GM19240 (cell line): ENCODE measurements at regions not wholly inside any gene's neighbourhood (a gene's known extent, or its start where the extent isn't known, plus 50 kb on each side); places are given as distances from the start of the nearest gene placed in this dataset.

Experiments used
- DNase-seq: peaks from one replicate; pipeline ENCODE4 v3.0.0; 2011; ENCODE audit warnings: low spot score; ENCODE audit not compliant: insufficient read length

GRCh38 chr22:48045369-48045768 is 1282.9 kb downstream of the TBC1D22A start:
- peak; percentile 52 for DNase-seq

- DNase-seq, result no peak
Measured at GRCh38 chr22:48044487-48045060, 1282.1 kb downstream of the TBC1D22A start.

GRCh38 chr22:48043581-48043980 is 1281.1 kb downstream of the TBC1D22A start:
- no peak for DNase-seq

GRCh38 chr22:48042621-48043395 is 1280.4 kb downstream of the TBC1D22A start:
- no peak for DNase-seq

GRCh38 chr22:48039326-48039725 is 1276.9 kb downstream of the TBC1D22A start:
- no peak for DNase-seq

- no peak for DNase-seq
Measured at GRCh38 chr22:48037618-48038017, 1275.2 kb downstream of the TBC1D22A start.

GRCh38 chr22:48035897-48036296 is 1273.4 kb downstream of the TBC1D22A start:
- no peak for DNase-seq

GRCh38 chr22:48031589-48031988 is 1269.1 kb downstream of the TBC1D22A start:
- DNase-seq, result no peak

GRCh38 chr22:48025096-48025495 is 1262.6 kb downstream of the TBC1D22A start:
- DNase-seq, result no peak

- DNase-seq, result no peak
Measured at GRCh38 chr22:48021991-48022401, 1259.5 kb downstream of the TBC1D22A start.

GRCh38 chr22:48018346-48018745 is 1255.9 kb downstream of the TBC1D22A start:
- DNase-seq, result no peak

- DNase-seq, result no peak
Measured at GRCh38 chr22:48015701-48016100, 1253.3 kb downstream of the TBC1D22A start.

GRCh38 chr22:48004936-48005335 is 1242.5 kb downstream of the TBC1D22A start:
- DNase-seq, result no peak

- no peak for DNase-seq
Measured at GRCh38 chr22:48004038-48004437, 1241.6 kb downstream of the TBC1D22A start.

GRCh38 chr22:48001101-48001500 is 1238.7 kb downstream of the TBC1D22A start:
- DNase-seq, result no peak

GRCh38 chr22:47997612-47998011 is 1235.2 kb downstream of the TBC1D22A start:
- no peak for DNase-seq

GRCh38 chr22:47997052-47997590 is 1234.7 kb downstream of the TBC1D22A start:
- no peak for DNase-seq

GRCh38 chr22:47996446-47996857 is 1234.0 kb downstream of the TBC1D22A start:
- no peak for DNase-seq

GRCh38 chr22:47995718-47996117 is 1233.3 kb downstream of the TBC1D22A start:
- no peak for DNase-seq

- DNase-seq, result no peak
Measured at GRCh38 chr22:47995264-47995627, 1232.8 kb downstream of the TBC1D22A start.

- no peak for DNase-seq
Measured at GRCh38 chr22:47994601-47995263, 1232.3 kb downstream of the TBC1D22A start.

GRCh38 chr22:47994045-47994444 is 1231.6 kb downstream of the TBC1D22A start:
- DNase-seq, result no peak
